H9 (cell line): ENCODE measurements at regions not wholly inside any gene's neighbourhood (a gene's known extent, or its start where the extent isn't known, plus 50 kb on each side); places are given as distances from the start of the nearest gene placed in this dataset.

Source experiments
- DNase-seq: peaks from one replicate; pipeline ENCODE4 v3.0.0-alpha.2; 2017
- H2AFZ ChIP-seq: one replicate; pipeline ENCODE4 v1.6.1; 2013; ENCODE audit warnings: mild to moderate bottlenecking, low read length, control low read depth, moderate library complexity
- H2AK5ac ChIP-seq: 2 replicates; pipeline ENCODE4 v1.6.1; 2013; ENCODE audit warnings: low read length, control low read depth, mixed read lengths; ENCODE audit not compliant: insufficient read length
- H2BK120ac ChIP-seq: one replicate; pipeline ENCODE4 v1.6.1; 2013; ENCODE audit warnings: low read depth, mild to moderate bottlenecking, low read length, control low read depth, inconsistent platforms; ENCODE audit not compliant: poor library complexity, severe bottlenecking
- H2BK12ac ChIP-seq: 2 replicates; pipeline ENCODE4 v1.6.1; 2013; ENCODE audit warnings: low read length, control low read depth, mixed read lengths, low read depth; ENCODE audit not compliant: insufficient read length
- H2BK15ac ChIP-seq: 2 replicates; pipeline ENCODE4 v1.6.1; 2013; ENCODE audit warnings: low read depth, low read length, control low read depth
- H2BK20ac ChIP-seq: one replicate; pipeline ENCODE4 v1.6.1; 2013; ENCODE audit warnings: low read depth, mild to moderate bottlenecking, low read length, control low read depth, inconsistent platforms; ENCODE audit not compliant: poor library complexity, severe bottlenecking
- H2BK5ac ChIP-seq: 2 replicates; pipeline ENCODE4 v1.6.1; 2013; ENCODE audit warnings: low read length, control low read depth, mixed read lengths; ENCODE audit not compliant: insufficient read length
- H3K14ac ChIP-seq: 2 replicates; pipeline ENCODE4 v1.6.1; 2013; ENCODE audit warnings: low read length, control low read depth; ENCODE audit not compliant: insufficient read depth
- H3K18ac ChIP-seq: 2 replicates; pipeline ENCODE4 v1.6.1; 2013; ENCODE audit warnings: low read depth, mild to moderate bottlenecking, mixed read lengths, low read length, control low read depth; ENCODE audit not compliant: insufficient read length
- H3K23ac ChIP-seq: 2 replicates; pipeline ENCODE4 v1.6.1; 2013; ENCODE audit warnings: low read length, control low read depth, mixed read lengths, low read depth; ENCODE audit not compliant: insufficient read length
- H3K23me2 ChIP-seq: 2 replicates; pipeline ENCODE4 v1.6.1; 2013; ENCODE audit warnings: low read depth, mild to moderate bottlenecking, mixed read lengths, low read length, control low read depth; ENCODE audit not compliant: insufficient read length, poor library complexity, severe bottlenecking
- H3K27ac ChIP-seq: 2 replicates; pipeline ENCODE4 v1.5.1; 2013; ENCODE audit warnings: low read length, control low read depth, mixed read lengths, low read depth; ENCODE audit not compliant: insufficient read length
- H3K27me3 ChIP-seq: 2 replicates; pipeline ENCODE4 v1.6.1; 2013; ENCODE audit warnings: low read length, control low read depth, inconsistent platforms; ENCODE audit not compliant: insufficient read depth
- H3K4ac ChIP-seq: 2 replicates; pipeline ENCODE4 v1.6.1; 2013; ENCODE audit warnings: low read depth, mild to moderate bottlenecking, control low read depth, inconsistent platforms, low read length, moderate library complexity
- H3K4me1 ChIP-seq: 2 replicates; pipeline ENCODE4 v1.6.1; 2013; ENCODE audit warnings: low read length, control low read depth, inconsistent platforms; ENCODE audit not compliant: insufficient read depth
- H3K4me2 ChIP-seq: 2 replicates; pipeline ENCODE4 v1.6.1; 2013; ENCODE audit warnings: low read length, control low read depth, mixed read lengths; ENCODE audit not compliant: insufficient read length, insufficient read depth
- H3K56ac ChIP-seq: 2 replicates; pipeline ENCODE4 v1.6.1; 2013; ENCODE audit warnings: low read depth, mild to moderate bottlenecking, mixed read lengths, low read length, control low read depth; ENCODE audit not compliant: insufficient read length
- H3K79me1 ChIP-seq: 2 replicates; pipeline ENCODE4 v1.6.1; 2013; ENCODE audit warnings: low read depth, mild to moderate bottlenecking, moderate library complexity, low read length, control low read depth, inconsistent platforms; ENCODE audit not compliant: insufficient read depth, poor library complexity, severe bottlenecking
- H3K79me2 ChIP-seq: 2 replicates; pipeline ENCODE4 v1.6.1; 2013; ENCODE audit warnings: low read length, control low read depth, inconsistent platforms; ENCODE audit not compliant: insufficient read depth
- H3K9ac ChIP-seq: 2 replicates; pipeline ENCODE4 v1.6.1; 2013; ENCODE audit warnings: low read length, control low read depth, mixed read lengths; ENCODE audit not compliant: insufficient read length; ENCODE audit errors: extremely low read depth
- H3K9me3 ChIP-seq: one replicate; pipeline ENCODE4 v1.6.1; 2013; ENCODE audit warnings: low read depth, low read length, inconsistent platforms; ENCODE audit not compliant: control insufficient read depth
- H3T11ph ChIP-seq: one replicate; pipeline ENCODE4 v1.6.1; 2013; ENCODE audit warnings: mild to moderate bottlenecking, low read length, control low read depth, inconsistent platforms
- H4K20me1 ChIP-seq: one replicate; pipeline ENCODE4 v1.6.1; 2013; ENCODE audit not compliant: control insufficient read depth, insufficient read length, insufficient read depth
- H4K5ac ChIP-seq: 2 replicates; pipeline ENCODE4 v1.6.1; 2013; ENCODE audit warnings: low read depth, mild to moderate bottlenecking, mixed read lengths, low read length, control low read depth; ENCODE audit not compliant: insufficient read length
- H4K8ac ChIP-seq: replicated peaks from 2 replicates; pipeline ENCODE4 v1.6.1; 2013; ENCODE audit warnings: low read length, control low read depth, mixed read lengths, low read depth; ENCODE audit not compliant: insufficient read length
- H4K91ac ChIP-seq: 2 replicates; pipeline ENCODE4 v1.6.1; 2013; ENCODE audit warnings: low read depth, mild to moderate bottlenecking, moderate library complexity, mixed read lengths, low read length, control low read depth; ENCODE audit not compliant: insufficient read length
- H3K27ac Mint-ChIP-seq, 3 experiments: 2 replicates in 2 of 3; 3 replicates in 1 of 3; pipeline ENCODE4 v1.8.0; 2020 to 2021; ENCODE audit warnings: mixed read lengths in 3 of 3, mild to moderate bottlenecking in 1 of 3, moderate library complexity in 1 of 3
- H3K27me3 Mint-ChIP-seq: 2 replicates; pipeline ENCODE4 v1.8.0; 2021; ENCODE audit warnings: low read depth, mild to moderate bottlenecking, moderate library complexity, mixed read lengths
- H3K36me3 Mint-ChIP-seq, 3 experiments: 2 replicates in 2 of 3; 3 replicates in 1 of 3; pipeline ENCODE4 v1.8.0; 2020 to 2021; ENCODE audit warnings: low read depth in 3 of 3, mixed read lengths in 3 of 3; ENCODE audit not compliant: insufficient read depth in 1 of 3
- H3K4me1 Mint-ChIP-seq, 2 experiments: 2 replicates each; pipeline ENCODE4 v1.8.0; 2020; ENCODE audit warnings: mixed read lengths in 2 of 2
- H3K4me3 Mint-ChIP-seq, 2 experiments: 2 replicates in 1 of 2; 3 replicates in 1 of 2; pipeline ENCODE4 v1.8.0; 2020 to 2021; ENCODE audit warnings: mild to moderate bottlenecking in 2 of 2, mixed read lengths in 2 of 2, moderate library complexity in 1 of 2
- H3K9me3 Mint-ChIP-seq, 2 experiments: 2 replicates in 1 of 2; 3 replicates in 1 of 2; pipeline ENCODE4 v1.8.0; 2020; ENCODE audit warnings: mild to moderate bottlenecking in 2 of 2, mixed read lengths in 2 of 2, moderate library complexity in 1 of 2
- WGBS: extraction: QIAGEN DNeasy Blood & Tissue Kit; methylation state at CpG from one replicate; pipeline ENCODE4 v1.1.7; 2013; ENCODE audit warnings: missing lambda C conversion rate, low lambda C conversion rate, mixed read lengths; ENCODE audit not compliant: insufficient read length; ENCODE audit errors: extremely low coverage; 5-methylcytosine and 5-hydroxymethylcytosine counted together
- TF ChIP-seq, protein P1 (sequence below): fragments of 200-600 bp; sonication (generic); conservative IDR thresholded peaks from 3 replicates; pipeline ENCODE4 v1.8.0; 2021; ENCODE audit warnings: antibody characterized with exemption, mild to moderate bottlenecking

GRCh38 chr3:101085752-101086151, 92.5 kb upstream of the ABI3BP start:
- H3K79me2 ChIP-seq = no peaks in the 10 kb centered on the region
- WGBS = no CpG with 5 or more reads among the region's 1 CpG

More at GRCh38 chr3:101085752-101086151, 92.5 kb upstream of the ABI3BP start:
- no peak overlapping the region for H3K56ac ChIP-seq
- no peak overlapping the region for H3K27ac Mint-ChIP-seq
- no peaks in the 10 kb centered on the region for H3K27me3 Mint-ChIP-seq
- no peak overlapping the region for H2BK15ac ChIP-seq
- H3K23me2 ChIP-seq = no peaks in the 10 kb centered on the region
- no peak overlapping the region for H2BK12ac ChIP-seq
- no peak overlapping the region for H3T11ph ChIP-seq
- H2BK120ac ChIP-seq = no peak overlapping the region
- no peaks in the 10 kb centered on the region for H3K36me3 Mint-ChIP-seq
- no peaks in the 10 kb centered on the region for H3K9me3 ChIP-seq
- no peak overlapping the region for H3K14ac ChIP-seq
- H3K4me2 ChIP-seq = no peak overlapping the region
- H3K79me1 ChIP-seq = no peaks in the 10 kb centered on the region
- H3K4ac ChIP-seq = no peak overlapping the region
- no peak overlapping the region for H3K4me3 Mint-ChIP-seq
- H4K5ac ChIP-seq = no peak overlapping the region
- no peaks in the 10 kb centered on the region for H3K4me1 ChIP-seq
- no peak overlapping the region for H3K23ac ChIP-seq
- H3K27ac ChIP-seq = no peak overlapping the region
- H2AK5ac ChIP-seq = no peak overlapping the region
- no peaks in the 10 kb centered on the region for H3K9me3 Mint-ChIP-seq
- no peaks in the 10 kb centered on the region for H4K20me1 ChIP-seq
- H2BK5ac ChIP-seq = no peak overlapping the region
- no peak overlapping the region for H2BK20ac ChIP-seq
- TF ChIP-seq, protein P1, sequence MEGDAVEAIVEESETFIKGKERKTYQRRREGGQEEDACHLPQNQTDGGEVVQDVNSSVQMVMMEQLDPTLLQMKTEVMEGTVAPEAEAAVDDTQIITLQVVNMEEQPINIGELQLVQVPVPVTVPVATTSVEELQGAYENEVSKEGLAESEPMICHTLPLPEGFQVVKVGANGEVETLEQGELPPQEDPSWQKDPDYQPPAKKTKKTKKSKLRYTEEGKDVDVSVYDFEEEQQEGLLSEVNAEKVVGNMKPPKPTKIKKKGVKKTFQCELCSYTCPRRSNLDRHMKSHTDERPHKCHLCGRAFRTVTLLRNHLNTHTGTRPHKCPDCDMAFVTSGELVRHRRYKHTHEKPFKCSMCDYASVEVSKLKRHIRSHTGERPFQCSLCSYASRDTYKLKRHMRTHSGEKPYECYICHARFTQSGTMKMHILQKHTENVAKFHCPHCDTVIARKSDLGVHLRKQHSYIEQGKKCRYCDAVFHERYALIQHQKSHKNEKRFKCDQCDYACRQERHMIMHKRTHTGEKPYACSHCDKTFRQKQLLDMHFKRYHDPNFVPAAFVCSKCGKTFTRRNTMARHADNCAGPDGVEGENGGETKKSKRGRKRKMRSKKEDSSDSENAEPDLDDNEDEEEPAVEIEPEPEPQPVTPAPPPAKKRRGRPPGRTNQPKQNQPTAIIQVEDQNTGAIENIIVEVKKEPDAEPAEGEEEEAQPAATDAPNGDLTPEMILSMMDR = no peak
- no peak overlapping the region for H4K8ac ChIP-seq
- H3K27me3 ChIP-seq = no peaks in the 10 kb centered on the region
- H3K18ac ChIP-seq = no peak overlapping the region
- no peak overlapping the region for H4K91ac ChIP-seq
- no peak overlapping the region for H3K9ac ChIP-seq
- no peak overlapping the region for H2AFZ ChIP-seq
- no peaks in the 10 kb centered on the region for H3K4me1 Mint-ChIP-seq
- DNase-seq = no peak
